GM12878 (cell line): ENCODE measurements at regions not wholly inside any gene's neighbourhood (a gene's known extent, or its start where the extent isn't known, plus 50 kb on each side); places are given as distances from the start of the nearest gene placed in this dataset.

Source experiments
- ATAC-seq: fragments of 200-7000 bp; cut with Tn5 transposase; 3 replicates; pipeline ENCODE4 v1.9.1; 2020; ENCODE audit warnings: mild to moderate bottlenecking, moderate library complexity
- BruUV-seq: library from RNA; stranded (reverse); fragments of 400-500 nt; replicated peaks from 2 replicates; lab custom pipeline; 2021; lab: Mats Ljungman, UMichigan
- CTCF ChIA-PET: fragments of 300-600 bp; sonication (Branson Sonifier 250); formaldehyde crosslinking; extraction: SDS; loops from one replicate; lab custom pipeline; 2021; ENCODE audit warnings: inconsistent platforms; lab: Yijun Ruan, JAX
- POLR2A ChIA-PET: fragments of 350-600 bp; formaldehyde crosslinking; extraction: SDS; loops from one replicate; lab custom pipeline; 2021; ENCODE audit warnings: inconsistent platforms; lab: Charles Lee
- RAD21 ChIA-PET: fragments of 300-600 bp; sonication (Branson Sonifier 250); formaldehyde crosslinking; loops from one replicate; lab custom pipeline; 2023; ENCODE audit warnings: antibody characterized with exemption; ENCODE audit not compliant: unreplicated experiment; lab: Charles Lee
- SMC1A ChIA-PET: fragments of 300-600 bp; sonication (Branson Sonifier 250); formaldehyde crosslinking; loops from one replicate; lab custom pipeline; 2023; ENCODE audit not compliant: unreplicated experiment, uncharacterized antibody; lab: Charles Lee
- DNase-seq: peaks from one replicate; pipeline ENCODE4 v3.0.0-alpha.2; 2011; ENCODE audit warnings: low read depth, low spot score
- FAIRE-seq: peaks from 3 replicates; lab custom pipeline; 2011; peaks lifted over from hg19 to GRCh38; lab: Jason Lieb, UNC
- H2AFZ ChIP-seq: 2 replicates; pipeline ENCODE4 v1.6.0; 2011; ENCODE audit warnings: low read depth, low read length, control low read depth; ENCODE audit not compliant: control insufficient read depth
- H3K27ac ChIP-seq: 2 replicates; pipeline ENCODE4 v1.5.1; 2011; ENCODE audit warnings: control low read depth; ENCODE audit not compliant: control insufficient read depth, insufficient read depth
- H3K27me3 ChIP-seq, 2 experiments: replicated peaks in 1 of 2; 2 replicates each; pipeline versions ENCODE4 v1.6.0 to v1.6.1; 2011; ENCODE audit warnings: low read length in 1 of 2; ENCODE audit not compliant: control insufficient read depth in 2 of 2, insufficient read depth in 2 of 2
- H3K36me3 ChIP-seq, 2 experiments: 2 replicates each; pipeline ENCODE4 v1.5.1; 2011; ENCODE audit warnings: low read length in 1 of 2; ENCODE audit not compliant: control insufficient read depth in 2 of 2, insufficient read depth in 2 of 2
- H3K4me1 ChIP-seq: 2 replicates; pipeline ENCODE4 v1.6.1; 2011; ENCODE audit warnings: mild to moderate bottlenecking, low read length, moderate library complexity, mixed read lengths; ENCODE audit not compliant: control insufficient read depth, insufficient read depth
- H3K4me2 ChIP-seq: 2 replicates; pipeline ENCODE4 v1.6.0; 2011; ENCODE audit warnings: control low read depth; ENCODE audit not compliant: control insufficient read depth, insufficient read depth
- H3K4me3 ChIP-seq: fragments of 200-600 bp; sonication (generic); 2 replicates; pipeline ENCODE4 v1.5.1; 2016
- H3K79me2 ChIP-seq: 2 replicates; pipeline ENCODE4 v1.6.0; 2011; ENCODE audit warnings: low read length; ENCODE audit not compliant: control insufficient read depth, insufficient read depth
- H3K9ac ChIP-seq: 2 replicates; pipeline ENCODE4 v1.8.0; 2011; ENCODE audit warnings: low read length, control low read depth, mixed read lengths; ENCODE audit not compliant: control insufficient read depth, insufficient read depth
- H3K9me3 ChIP-seq: replicated peaks from 3 replicates; pipeline ENCODE4 v1.5.1; 2011; ENCODE audit warnings: mild to moderate bottlenecking, low read length; ENCODE audit not compliant: control insufficient read depth, insufficient read depth
- H4K20me1 ChIP-seq: 2 replicates; pipeline ENCODE4 v1.6.0; 2011; ENCODE audit not compliant: control insufficient read depth, insufficient read depth
- ASH2L ChIP-seq: fragments of 300-600, 200-600 bp; sonication (generic); IDR thresholded peaks from 2 replicates; pipeline ENCODE4 v1.6.1; 2017; ENCODE audit warnings: low read depth, mild to moderate bottlenecking, borderline replicate concordance
- BCL3 ChIP-seq: IDR thresholded peaks from 2 replicates; pipeline ENCODE4 v1.6.1; 2011; ENCODE audit warnings: borderline replicate concordance, low read depth, mild to moderate bottlenecking, moderate library complexity, low read length; ENCODE audit not compliant: insufficient read depth, poor library complexity, severe bottlenecking
- IRF3 ChIP-seq: fragments of 450-650 bp; IDR thresholded peaks from 2 replicates; pipeline ENCODE4 v1.6.1; 2014; ENCODE audit warnings: mild to moderate bottlenecking
- RBBP5 ChIP-seq: fragments of 200-600 bp; sonication (generic); conservative IDR thresholded peaks from 2 replicates; pipeline ENCODE4 v1.6.1; 2016
- SIN3A ChIP-seq: IDR thresholded peaks from 2 replicates; pipeline ENCODE4 v1.6.1; 2012; ENCODE audit warnings: low read depth, low read length, improper control_type of control experiment
- SMARCA5 ChIP-seq: fragments of 450-650 bp; IDR thresholded peaks from 2 replicates; pipeline ENCODE4 v1.6.1; 2017; ENCODE audit warnings: mild to moderate bottlenecking
- SUPT20H ChIP-seq: IDR thresholded peaks from 2 replicates; pipeline ENCODE4 v1.6.1; 2011; ENCODE audit warnings: low read depth, mild to moderate bottlenecking, low read length, moderate library complexity, borderline replicate concordance; ENCODE audit not compliant: control insufficient read depth
- TAF1 ChIP-seq: IDR thresholded peaks from 2 replicates; pipeline ENCODE4 v1.6.1; 2011; ENCODE audit warnings: mild to moderate bottlenecking, low read depth, low read length, borderline replicate concordance
- ZNF622 ChIP-seq: fragments of 450-650 bp; IDR thresholded peaks from 2 replicates; pipeline ENCODE4 v1.6.1; 2017; ENCODE audit warnings: mild to moderate bottlenecking, inconsistent platforms
- in situ Hi-C: fragments of 300-500 bp; cut with MboI; formaldehyde crosslinking; loops from 9 replicates; pipeline ENCODE4 v1.14.3; 2018; ENCODE audit warnings: mixed read lengths
- intact Hi-C: fragments of 100-400 bp; cut with micrococcal nuclease; formaldehyde crosslinking; loops from one replicate; pipeline ENCODE4 v1.14.2; 2022; ENCODE audit not compliant: unreplicated experiment

GRCh38 chr4:112966701-112967488 is 82.6 kb upstream of the ANK2 start (continued):
- no peak for TF ChIP-seq SIN3A
- no peak for TF ChIP-seq ZNF622
- TF ChIP-seq SMARCA5 = no peak
- no peak for TF ChIP-seq ASH2L
- TF ChIP-seq TAF1 = no peak
- TF ChIP-seq RBBP5 = no peak
- no peak for TF ChIP-seq IRF3
- TF ChIP-seq, all 136 proteins: peak for 0

- H3K9me3 ChIP-seq = no peaks in the 10 kb centered on the region
- peak; percentile 45 for ATAC-seq
- no TSS peak for BruUV-seq
- FAIRE-seq = no peak
- ChIA-PET SMC1A (interaction anchor here (0.7 kb wide), 1 partner anchor 43 kb away, joined by 3 read pairs; no protein-coding TSS in a partner anchor), POLR2A (no interaction called here), CTCF (interaction anchor here (0.9 to 1.2 kb wide), 2 partner anchors 17 to 203 kb away, joined by 3 read pairs; no protein-coding TSS in a partner anchor), RAD21 (no interaction called here)
- H3K4me3 ChIP-seq = no peak overlapping the region
- in situ Hi-C loops (no loop called here), intact Hi-C loops (no loop called here)
- no peak for DNase-seq
- TF ChIP-seq BCL3 = no peak
- TF ChIP-seq ZNF622 = no peak
- TF ChIP-seq SUPT20H = no peak
- no peak overlapping the region for H2AFZ ChIP-seq
- H4K20me1 ChIP-seq = no peaks in the 10 kb centered on the region
- H3K79me2 ChIP-seq = no peaks in the 10 kb centered on the region
- H3K27me3 ChIP-seq = no peaks in the 10 kb centered on the region
- H3K4me1 ChIP-seq = no peaks in the 10 kb centered on the region
- H3K9ac ChIP-seq = no peak overlapping the region
- no peak overlapping the region for H3K4me2 ChIP-seq
- no peaks in the 10 kb centered on the region for H3K36me3 ChIP-seq
- H3K27ac ChIP-seq = no peak overlapping the region
These were observed 80.8 kb upstream of the ANK2 start for GRCh38 chr4:112968451-112969159.
